T-helper 17 cell (primary cell): ENCODE measurements at regions not wholly inside any gene's neighbourhood (a gene's known extent, or its start where the extent isn't known, plus 50 kb on each side); places are given as distances from the start of the nearest gene placed in this dataset.
A peak's percentile ranks its signal among the peaks of the same experiment; 100 is the strongest.

Source experiments
- ATAC-seq: fragments of 150-1000 bp; cut with Tn5 transposase; 2 replicates; pipeline ENCODE4 v1.10.0; 2021; ENCODE audit warnings: mild to moderate bottlenecking, moderate library complexity
- DNase-seq, 3 donors: peaks; one replicate each; pipeline versions ENCODE4 v3.0.0 to v3.0.0-alpha.2; 2020 to 2021
- H3K9me3 ChIP-seq: one replicate; pipeline ENCODE4 v1.7.0; 2013; ENCODE audit warnings: low read length, mild to moderate bottlenecking; ENCODE audit not compliant: control insufficient read depth, poor library complexity, severe bottlenecking
- H3K27ac Mint-ChIP-seq: one replicate; pipeline ENCODE4 v1.8.0; 2022; ENCODE audit warnings: mild to moderate bottlenecking, moderate library complexity, mixed read lengths
- H3K27me3 Mint-ChIP-seq: one replicate; pipeline ENCODE4 v1.8.0; 2022; ENCODE audit warnings: mixed read lengths
- H3K36me3 Mint-ChIP-seq: one replicate; pipeline ENCODE4 v1.8.0; 2022; ENCODE audit warnings: low read depth, mixed read lengths
- H3K4me1 Mint-ChIP-seq: one replicate; pipeline ENCODE4 v1.8.0; 2022; ENCODE audit warnings: mild to moderate bottlenecking, mixed read lengths
- H3K4me3 Mint-ChIP-seq: one replicate; pipeline ENCODE4 v1.8.0; 2022; ENCODE audit warnings: mild to moderate bottlenecking, moderate library complexity, mixed read lengths

GRCh38 chr3:16790432-16791400, 94.0 kb upstream of the PLCL2 start:
- H3K4me3 Mint-ChIP-seq = peak overlapping the region; percentile 19

GRCh38 chr3:16793321-16793720, 91.4 kb upstream of the PLCL2 start:
- Mint-ChIP-seq H3K27me3 (peaks cover 12% of the 10 kb centered on the region), H3K4me3 (no peak overlapping the region), H3K4me1 (peaks cover 12% of the 10 kb centered on the region), H3K27ac (no peak overlapping the region), H3K36me3 (peaks cover 2% of the 10 kb centered on the region)
- DNase-seq (no peak), ATAC-seq (no peak)
- H3K9me3 ChIP-seq = no peaks in the 10 kb centered on the region

More at GRCh38 chr3:16790432-16791400, 94.0 kb upstream of the PLCL2 start:
- H3K4me1 Mint-ChIP-seq = peaks cover 8% of the 10 kb centered on the region
- no peaks in the 10 kb centered on the region for H3K9me3 ChIP-seq
- no peak overlapping the region for H3K27ac Mint-ChIP-seq
- ATAC-seq (no peak), DNase-seq (no peak)
- H3K27me3 Mint-ChIP-seq = peaks cover 12% of the 10 kb centered on the region
- H3K36me3 Mint-ChIP-seq = peaks cover 2% of the 10 kb centered on the region

GRCh38 chr3:16794257-16794656, 90.5 kb upstream of the PLCL2 start:
- H3K36me3 Mint-ChIP-seq = peaks cover 2% of the 10 kb centered on the region
- no peak overlapping the region for H3K27ac Mint-ChIP-seq
- DNase-seq (no peak), ATAC-seq (no peak)
- H3K4me3 Mint-ChIP-seq = no peak overlapping the region
- H3K4me1 Mint-ChIP-seq = peaks cover 12% of the 10 kb centered on the region
- H3K27me3 Mint-ChIP-seq = peaks cover 12% of the 10 kb centered on the region
- no peaks in the 10 kb centered on the region for H3K9me3 ChIP-seq

GRCh38 chr3:16795581-16795980, 89.2 kb upstream of the PLCL2 start:
- no peak for DNase-seq
- Mint-ChIP-seq H3K27me3 (peaks cover 7% of the 10 kb centered on the region), H3K4me3 (no peak overlapping the region), H3K36me3 (peaks cover 2% of the 10 kb centered on the region), H3K27ac (no peak overlapping the region), H3K4me1 (peaks cover 10% of the 10 kb centered on the region)
- no peak for ATAC-seq
- H3K9me3 ChIP-seq = no peaks in the 10 kb centered on the region

- H3K4me1 Mint-ChIP-seq = peaks cover 17% of the 10 kb centered on the region
- no peaks in the 10 kb centered on the region for H3K27me3 Mint-ChIP-seq
- peaks cover 2% of the 10 kb centered on the region for H3K36me3 Mint-ChIP-seq
- DNase-seq = no peak
- H3K4me3 Mint-ChIP-seq = no peak overlapping the region
- H3K9me3 ChIP-seq = no peaks in the 10 kb centered on the region
- no peak for ATAC-seq
- no peak overlapping the region for H3K27ac Mint-ChIP-seq
Observed at GRCh38 chr3:16797831-16798230, 86.9 kb upstream of the PLCL2 start.

GRCh38 chr3:16798738-16799137, 86.0 kb upstream of the PLCL2 start:
- no peak for ATAC-seq
- Mint-ChIP-seq H3K27ac (no peak overlapping the region), H3K4me1 (peaks cover 17% of the 10 kb centered on the region)

GRCh38 chr3:16800361-16800760, 84.4 kb upstream of the PLCL2 start:
- DNase-seq (no peak), ATAC-seq (no peak)
- no peaks in the 10 kb centered on the region for H3K9me3 ChIP-seq
- Mint-ChIP-seq H3K27ac (peak overlapping the region; percentile 27), H3K36me3 (no peaks in the 10 kb centered on the region), H3K27me3 (no peaks in the 10 kb centered on the region), H3K4me3 (peak overlapping the region; percentile 31), H3K4me1 (peaks cover 17% of the 10 kb centered on the region)

More at GRCh38 chr3:16798738-16799137, 86.0 kb upstream of the PLCL2 start:
- peaks cover 2% of the 10 kb centered on the region for H3K36me3 Mint-ChIP-seq
- H3K9me3 ChIP-seq = no peaks in the 10 kb centered on the region
- DNase-seq = no peak
- H3K4me3 Mint-ChIP-seq = no peak overlapping the region
- no peaks in the 10 kb centered on the region for H3K27me3 Mint-ChIP-seq

- H3K27ac Mint-ChIP-seq = peak overlapping the region; percentile 27
- H3K9me3 ChIP-seq = no peaks in the 10 kb centered on the region
- no peak for ATAC-seq
- DNase-seq = no peak
- peaks cover 17% of the 10 kb centered on the region for H3K4me1 Mint-ChIP-seq
- H3K4me3 Mint-ChIP-seq = no peak overlapping the region
- no peaks in the 10 kb centered on the region for H3K27me3 Mint-ChIP-seq
- H3K36me3 Mint-ChIP-seq = no peaks in the 10 kb centered on the region
Observed at GRCh38 chr3:16801223-16801622, 83.5 kb upstream of the PLCL2 start.

GRCh38 chr3:16801698-16802097, 83.1 kb upstream of the PLCL2 start:
- Mint-ChIP-seq H3K4me1 (peaks cover 17% of the 10 kb centered on the region), H3K36me3 (no peaks in the 10 kb centered on the region), H3K27ac (no peak overlapping the region), H3K4me3 (no peak overlapping the region), H3K27me3 (no peaks in the 10 kb centered on the region)
- DNase-seq (no peak), ATAC-seq (peak; percentile 37)
- no peaks in the 10 kb centered on the region for H3K9me3 ChIP-seq

GRCh38 chr3:16802389-16802788, 82.4 kb upstream of the PLCL2 start:
- H3K9me3 ChIP-seq = no peaks in the 10 kb centered on the region
- Mint-ChIP-seq H3K27me3 (peaks cover 2% of the 10 kb centered on the region), H3K27ac (peak overlapping the region; percentile 8), H3K4me1 (peaks cover 13% of the 10 kb centered on the region), H3K36me3 (no peaks in the 10 kb centered on the region), H3K4me3 (peak overlapping the region; percentile 8)
- no peak for ATAC-seq
- no peak for DNase-seq

GRCh38 chr3:16803019-16803418, 81.7 kb upstream of the PLCL2 start:
- peak overlapping the region; percentile 8 for H3K27ac Mint-ChIP-seq

GRCh38 chr3:16807391-16807790, 77.4 kb upstream of the PLCL2 start:
- Mint-ChIP-seq H3K27ac (no peak overlapping the region), H3K36me3 (no peaks in the 10 kb centered on the region), H3K4me1 (peaks cover 20% of the 10 kb centered on the region), H3K27me3 (peaks cover 5% of the 10 kb centered on the region), H3K4me3 (no peak overlapping the region)
- no peak for ATAC-seq
- no peaks in the 10 kb centered on the region for H3K9me3 ChIP-seq
- no peak for DNase-seq

More at GRCh38 chr3:16803019-16803418, 81.7 kb upstream of the PLCL2 start:
- Mint-ChIP-seq H3K27me3 (peaks cover 5% of the 10 kb centered on the region), H3K36me3 (no peaks in the 10 kb centered on the region), H3K4me3 (no peak overlapping the region), H3K4me1 (peaks cover 13% of the 10 kb centered on the region)
- DNase-seq = no peak
- H3K9me3 ChIP-seq = no peaks in the 10 kb centered on the region
- no peak for ATAC-seq

GRCh38 chr3:16808393-16809107, 76.2 kb upstream of the PLCL2 start:
- Mint-ChIP-seq H3K27ac (no peak overlapping the region), H3K36me3 (no peaks in the 10 kb centered on the region), H3K4me3 (no peak overlapping the region), H3K4me1 (peaks cover 16% of the 10 kb centered on the region), H3K27me3 (peaks cover 5% of the 10 kb centered on the region)
- DNase-seq (no peak), ATAC-seq (no peak)
- H3K9me3 ChIP-seq = no peaks in the 10 kb centered on the region
